ENCODE measurements at regions not wholly inside any gene's neighbourhood (a gene's known extent, or its start where the extent isn't known, plus 50 kb on each side); places are given as distances from the start of the nearest gene placed in this dataset.

DNA sequence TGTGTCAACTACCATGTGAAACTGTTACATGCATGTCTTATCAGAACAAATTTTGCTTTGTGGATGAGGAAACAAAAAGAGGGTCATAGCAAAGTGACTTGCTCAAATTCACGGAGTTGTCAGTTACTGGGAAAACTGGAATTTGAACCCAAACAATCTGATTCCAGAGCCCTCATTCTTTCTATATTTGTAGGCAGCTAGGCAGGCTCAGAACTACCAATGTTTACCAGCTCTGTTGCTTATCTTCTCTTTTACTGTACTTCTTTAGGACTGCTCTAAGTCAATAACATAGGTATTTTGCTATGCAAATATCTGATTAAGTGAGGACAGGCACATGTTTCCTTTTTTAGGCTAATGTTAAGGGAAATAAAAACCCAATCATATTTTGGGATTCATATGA is 450.5 kb downstream of the ZPLD1 start:
- TF ChIP-seq CTCF (IDR thresholded peaks at IDR 0.05; ENCODE audit: low read length) (no peak), EZH2phosphoT487 (IDR thresholded peaks at IDR 0.05; ENCODE audit: low read length) (no peak)

All from MM.1S (cell line).